ENCODE measurements at regions not wholly inside any gene's neighbourhood (a gene's known extent, or its start where the extent isn't known, plus 50 kb on each side); places are given as distances from the start of the nearest gene placed in this dataset.

- Histone ChIP-seq H3K9me3 (no peaks in the 10 kb centered on the region), H3K4me1 (replicated peaks) (no peaks in the 10 kb centered on the region), H3K27ac (no peak overlapping the region), H3K27me3 (replicated peaks; ENCODE audit: insufficient read depth) (no peaks in the 10 kb centered on the region), H3K4me3 (no peak overlapping the region), H3K36me3 (no peaks in the 10 kb centered on the region)
- TF ChIP-seq POLR2AphosphoS5 (IDR thresholded peaks at IDR 0.05), result no peak
- no peak for TF ChIP-seq POLR2A (IDR thresholded peaks at IDR 0.05)
- no peak for TF ChIP-seq CTCF (IDR thresholded peaks at IDR 0.05)
- 47% methylated on average over 3 of the region's 3 CpGs for WGBS
- intact Hi-C loops (cut with DNase I), result no loop called here
- DNase-seq (ENCODE audit: low spot score), result no peak
These were observed 907.0 kb downstream of the KCNJ18 start for GRCh38 chr17:22599322-22599721.

GRCh38 chr17:22600644-22601298 is 908.4 kb downstream of the KCNJ18 start:
- Histone ChIP-seq H3K36me3 (no peaks in the 10 kb centered on the region), H3K9me3 (no peaks in the 10 kb centered on the region), H3K4me3 (no peak overlapping the region), H3K27me3 (replicated peaks; ENCODE audit: insufficient read depth) (no peaks in the 10 kb centered on the region), H3K4me1 (replicated peaks) (no peaks in the 10 kb centered on the region), H3K27ac (no peak overlapping the region)
- no peak for DNase-seq (ENCODE audit: low spot score)
- TF ChIP-seq POLR2AphosphoS5 (IDR thresholded peaks at IDR 0.05), result no peak
- WGBS, result 61% methylated on average over 2 of the region's 2 CpGs
- intact Hi-C loops (cut with DNase I), result no loop called here

Small RNAs in the stretch of these regions (small RNA-seq; reads per million reads assigned to genes)
- gene ABBA01006766.1, result 0 reads per million in 2 donors
- gene NMTRS-TGA3-1, result 0 reads per million in 2 donors
